Hypothalamus (tissue), 51 donors: ENCODE measurements at regions not wholly inside any gene's neighbourhood (a gene's known extent, or its start where the extent isn't known, plus 50 kb on each side); places are given as distances from the start of the nearest gene placed in this dataset.
"Not testable (repeated sequence)": the region's sequence is repeated elsewhere in the genome, so short reads cannot be mapped to it uniquely, and the experiment has no call there.

ENCODE experiments used
- DNase-seq, 51 donors: peaks; one replicate each; lab custom pipeline; 2025; lab: John Stamatoyannopoulos, UW

- not testable (repeated sequence) for DNase-seq
Measured at GRCh38 chr1:43014579-43014978, 55.9 kb upstream of the SLC2A1 start.

DNA sequence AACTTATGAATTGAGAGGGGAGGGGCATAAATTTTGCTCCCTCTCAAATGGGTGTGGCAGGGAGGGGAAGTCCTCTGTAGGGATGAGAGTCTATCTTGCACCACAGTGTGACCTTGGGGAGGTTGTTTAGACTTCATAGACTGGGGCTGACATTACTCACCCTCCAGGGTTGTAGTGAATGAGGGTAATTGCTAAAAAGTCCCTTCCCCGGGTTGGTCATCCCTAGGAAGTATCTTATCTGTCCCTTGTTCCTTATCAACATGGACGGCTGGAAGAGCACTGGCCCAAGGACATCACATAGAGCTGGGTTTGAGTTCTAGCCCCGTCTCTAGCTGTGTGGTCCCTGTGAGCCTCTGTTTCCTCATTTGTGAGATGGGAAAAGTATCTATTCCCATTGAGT, 52.4 kb upstream of the SLC2A1 start:
- no peak for DNase-seq

DNA sequence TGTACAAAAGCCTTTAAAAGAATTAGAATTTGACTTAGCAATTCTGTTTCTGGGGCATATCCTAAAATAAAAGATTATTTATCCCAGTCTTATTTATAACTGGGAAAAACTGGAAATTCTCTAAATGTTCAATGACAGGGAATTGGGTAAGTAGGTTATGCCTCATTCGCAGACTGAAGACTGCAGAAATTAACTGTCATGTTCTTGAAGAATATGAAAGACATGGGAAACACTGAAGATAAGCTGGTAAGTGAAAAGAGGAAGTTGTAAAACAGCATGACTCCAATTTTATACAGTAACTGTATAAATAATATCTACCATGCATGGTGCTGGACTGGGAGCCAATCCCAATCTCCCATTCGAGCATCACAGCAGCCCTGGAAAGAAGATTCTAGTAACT, 50.6 kb upstream of the SLC2A1 start:
- no peak for DNase-seq

- DNase-seq: no peak
Measured at GRCh38 chr1:43008115-43009060, 49.7 kb upstream of the SLC2A1 start.
